GM21723 (cell line): ENCODE measurements at regions not wholly inside any gene's neighbourhood (a gene's known extent, or its start where the extent isn't known, plus 50 kb on each side); places are given as distances from the start of the nearest gene placed in this dataset.
"Not testable (repeated sequence)": the region's sequence is repeated elsewhere in the genome, so short reads cannot be mapped to it uniquely, and the experiment has no call there.

Experiments used
- ATAC-seq: cut with Tn5 transposase; IDR thresholded peaks from one replicate; pipeline ENCODE4 v1.9.1; 2021; ENCODE audit warnings: mild to moderate bottlenecking, moderate library complexity; ENCODE audit not compliant: unreplicated experiment

- no peak for ATAC-seq
Observed at GRCh38 chr20:19890445-19891051, 126.6 kb upstream of the NAA20 start.

GRCh38 chr20:19893356-19893755, 123.8 kb upstream of the NAA20 start:
- no peak for ATAC-seq

DNA sequence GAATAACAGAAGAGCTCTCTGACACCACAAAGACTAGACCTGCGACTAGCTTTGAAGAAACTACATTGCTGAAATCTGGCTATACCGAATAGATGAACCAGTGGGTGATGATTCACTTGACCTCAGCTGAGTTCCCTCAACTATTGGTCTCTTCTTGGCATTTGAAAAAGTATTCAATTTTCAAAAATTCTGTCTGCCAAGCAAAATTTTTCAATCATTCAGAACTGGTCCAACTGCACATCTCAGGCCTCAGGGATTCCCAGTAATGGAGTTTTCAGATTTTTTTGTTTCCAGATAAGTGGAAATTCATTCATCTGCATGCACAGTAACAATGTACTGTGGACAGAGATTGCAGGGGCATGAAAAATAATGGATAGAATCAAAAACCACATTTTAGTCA, 121.4 kb upstream of the NAA20 start:
- ATAC-seq, result no peak

GRCh38 chr20:19897891-19898290, 119.3 kb upstream of the NAA20 start:
- ATAC-seq, result no peak

GRCh38 chr20:19901226-19901625, 115.9 kb upstream of the NAA20 start:
- no peak for ATAC-seq

GRCh38 chr20:19903168-19903811, 113.9 kb upstream of the NAA20 start:
- ATAC-seq, result peak; percentile 87

DNA sequence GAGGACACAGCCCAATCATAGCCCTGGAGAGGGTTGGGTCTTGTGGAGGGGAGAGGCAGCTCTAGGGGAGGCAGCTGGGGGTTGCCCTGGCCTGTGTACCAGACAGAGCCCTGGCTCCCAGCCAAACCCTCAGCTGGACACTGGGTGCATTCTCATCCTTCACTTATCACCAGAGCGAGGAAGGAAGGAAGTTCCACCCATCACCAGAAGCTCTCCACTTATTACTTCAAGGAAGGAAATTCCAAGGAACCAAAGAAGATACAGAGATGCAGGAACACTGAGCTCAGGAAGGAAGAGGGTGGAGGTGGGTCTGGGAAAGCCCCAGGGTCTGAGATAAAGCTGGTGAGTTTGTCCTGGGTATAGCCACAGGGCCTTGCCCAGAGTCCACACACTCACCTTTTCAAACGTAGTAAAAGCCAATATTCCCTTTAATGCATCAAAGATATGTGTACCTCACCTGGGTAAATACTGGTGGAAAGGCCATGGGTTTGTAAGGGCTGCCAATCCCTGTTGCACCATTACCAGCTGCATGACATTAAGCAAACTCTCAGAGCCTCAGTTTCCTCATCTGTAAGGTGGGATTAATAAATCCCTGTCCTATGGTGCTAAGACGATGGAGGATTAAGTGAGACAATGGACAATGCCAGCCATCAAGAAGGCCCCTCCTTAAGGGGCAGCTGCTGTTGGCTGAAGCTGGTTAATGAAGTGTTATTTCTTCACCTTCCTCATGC, 109.7 kb upstream of the NAA20 start:
- ATAC-seq, result no peak

- no peak for ATAC-seq
Observed at GRCh38 chr20:19908576-19908975, 108.6 kb upstream of the NAA20 start.

DNA sequence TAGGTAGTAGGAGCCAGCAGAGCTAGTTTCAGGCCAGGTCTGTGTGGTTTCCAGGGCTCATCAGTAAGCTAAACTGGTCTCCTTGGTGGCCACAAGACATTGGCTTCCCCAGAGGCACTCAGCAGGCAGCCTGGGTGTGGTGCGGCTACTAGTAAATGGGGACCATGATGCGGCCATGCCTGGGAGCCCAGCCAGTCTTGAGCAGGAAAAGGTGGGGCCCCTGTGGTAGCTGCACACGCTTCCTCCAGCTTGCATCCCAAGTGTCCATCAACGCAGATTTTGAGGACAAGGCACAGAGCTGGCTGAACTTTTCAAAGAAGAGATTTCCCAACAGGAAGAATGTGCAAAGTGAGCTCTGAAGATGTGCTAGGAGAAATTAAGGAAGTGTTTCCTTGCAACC, 107.4 kb upstream of the NAA20 start:
- ATAC-seq, result no peak

- ATAC-seq, result no peak
Observed at GRCh38 chr20:19911810-19912382, 105.3 kb upstream of the NAA20 start.

- no peak for ATAC-seq
Observed at GRCh38 chr20:19913349-19913748, 103.8 kb upstream of the NAA20 start.

- ATAC-seq, result no peak
Observed at GRCh38 chr20:19913927-19914614, 103.1 kb upstream of the NAA20 start.

DNA sequence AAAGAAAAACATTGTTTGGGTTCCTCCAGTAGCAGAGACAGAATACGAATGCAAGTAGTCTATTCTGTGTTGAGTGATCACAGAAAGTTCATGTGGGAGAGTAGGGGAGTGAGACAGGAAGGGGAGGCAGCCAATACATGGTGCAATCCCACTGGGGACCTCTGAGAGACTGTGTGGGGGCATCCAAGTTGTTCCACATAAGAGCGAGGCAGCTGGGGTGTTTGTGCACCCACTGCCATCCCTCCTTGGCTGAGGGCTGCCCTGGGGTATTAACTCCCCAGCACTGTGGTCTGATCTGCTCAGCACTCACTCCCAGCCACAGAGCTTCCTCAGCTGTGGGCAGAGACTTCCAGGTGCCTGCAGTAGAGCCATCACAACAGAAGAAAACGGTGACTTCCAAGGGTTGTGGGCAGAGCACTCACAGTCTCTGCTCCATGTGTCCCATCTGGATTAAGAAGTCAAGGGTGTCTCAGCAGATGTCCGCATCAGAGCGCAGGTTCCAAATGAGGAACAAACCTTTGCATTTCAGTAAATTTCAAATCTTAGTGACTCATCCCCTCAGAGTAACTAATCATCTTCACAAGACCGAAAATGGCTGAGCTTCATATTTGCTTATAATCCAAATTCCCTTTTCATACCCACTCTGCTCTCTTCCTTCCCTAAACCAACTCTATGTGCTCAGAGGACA, 101.9 kb upstream of the NAA20 start:
- ATAC-seq, result peak; percentile 39

GRCh38 chr20:19916531-19917485, 100.4 kb upstream of the NAA20 start:
- no peak for ATAC-seq

DNA sequence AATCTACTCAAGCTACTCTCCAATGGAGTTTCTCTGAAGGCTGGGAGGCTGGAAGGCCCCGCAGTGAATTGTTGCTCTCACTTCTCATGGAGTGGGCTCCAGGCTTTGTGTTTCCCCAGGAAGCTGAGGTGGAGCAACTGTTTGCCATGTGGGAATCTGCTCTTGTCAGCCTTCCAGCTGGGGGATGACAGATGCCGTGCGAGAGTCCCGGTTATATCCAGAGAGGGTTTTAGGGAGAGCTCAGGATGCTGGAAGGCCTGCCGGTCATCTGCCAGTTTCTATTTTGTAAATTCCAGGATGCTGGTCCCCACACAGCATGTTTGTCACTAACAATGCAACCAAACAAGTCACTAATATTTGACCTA, 98.2 kb upstream of the NAA20 start:
- no peak for ATAC-seq

DNA sequence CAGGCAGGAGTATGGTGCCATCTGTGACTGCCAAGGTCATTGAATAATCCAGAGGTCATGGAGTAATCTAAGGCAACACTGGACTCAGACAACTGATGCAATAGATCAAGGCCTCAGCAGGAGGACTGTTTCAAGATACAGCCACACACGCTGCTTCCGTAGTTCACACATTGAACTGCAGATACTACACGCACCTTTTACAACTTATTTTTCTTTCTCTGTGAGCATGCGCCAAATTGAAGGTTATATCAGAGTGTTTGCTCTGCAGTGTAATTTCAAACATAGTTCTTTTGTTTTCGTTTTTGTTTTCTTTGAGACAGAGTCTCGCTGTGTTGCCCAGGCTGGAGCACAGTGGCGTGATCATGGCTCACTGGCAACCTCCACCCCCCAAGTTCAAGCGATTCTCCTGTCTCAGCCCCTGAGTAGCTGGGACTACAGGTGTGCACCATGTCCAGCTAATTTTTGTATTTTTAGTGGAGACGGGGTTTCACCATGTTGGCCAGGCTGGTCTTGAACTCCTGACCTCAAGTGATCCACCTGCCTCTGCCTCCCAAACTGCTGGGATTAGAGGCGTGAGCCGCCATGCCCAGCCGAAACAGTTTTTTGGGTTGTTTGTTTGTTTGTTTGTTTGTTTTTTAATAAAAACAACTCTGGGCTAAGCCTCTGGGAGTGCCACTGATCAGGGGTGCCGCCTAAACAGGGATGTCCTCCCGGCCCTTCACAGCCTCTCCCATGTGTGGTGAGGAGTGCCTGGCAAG, 96.6 kb upstream of the NAA20 start:
- no peak for ATAC-seq

- no peak for ATAC-seq
Observed at GRCh38 chr20:19921284-19921793, 95.8 kb upstream of the NAA20 start.

DNA sequence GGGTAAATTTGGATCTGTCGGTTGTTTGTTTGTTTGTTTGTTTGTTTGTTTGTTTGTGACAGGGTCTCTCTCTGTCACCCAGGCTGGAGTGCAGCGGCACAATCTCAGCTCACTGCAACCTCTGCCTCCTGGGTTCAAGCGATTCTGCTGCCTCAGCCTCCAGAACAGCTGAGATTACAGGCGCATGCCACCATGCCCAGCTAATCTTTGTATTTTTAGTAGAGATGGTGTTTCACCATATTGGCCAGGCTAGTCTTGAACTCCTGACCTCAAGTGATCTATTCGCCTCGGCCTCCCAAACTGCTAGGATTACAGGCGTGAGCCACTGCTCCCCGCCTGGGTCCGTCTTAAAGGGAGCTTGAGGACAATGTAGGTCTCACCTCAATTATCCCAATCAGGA, 95.3 kb upstream of the NAA20 start:
- ATAC-seq, result not testable (repeated sequence)

- ATAC-seq, result no peak
Observed at GRCh38 chr20:19922716-19923115, 94.4 kb upstream of the NAA20 start.
